ENCODE measurements at regions not wholly inside any gene's neighbourhood (a gene's known extent, or its start where the extent isn't known, plus 50 kb on each side); places are given as distances from the start of the nearest gene placed in this dataset.

- TF ChIP-seq, protein P1, sequence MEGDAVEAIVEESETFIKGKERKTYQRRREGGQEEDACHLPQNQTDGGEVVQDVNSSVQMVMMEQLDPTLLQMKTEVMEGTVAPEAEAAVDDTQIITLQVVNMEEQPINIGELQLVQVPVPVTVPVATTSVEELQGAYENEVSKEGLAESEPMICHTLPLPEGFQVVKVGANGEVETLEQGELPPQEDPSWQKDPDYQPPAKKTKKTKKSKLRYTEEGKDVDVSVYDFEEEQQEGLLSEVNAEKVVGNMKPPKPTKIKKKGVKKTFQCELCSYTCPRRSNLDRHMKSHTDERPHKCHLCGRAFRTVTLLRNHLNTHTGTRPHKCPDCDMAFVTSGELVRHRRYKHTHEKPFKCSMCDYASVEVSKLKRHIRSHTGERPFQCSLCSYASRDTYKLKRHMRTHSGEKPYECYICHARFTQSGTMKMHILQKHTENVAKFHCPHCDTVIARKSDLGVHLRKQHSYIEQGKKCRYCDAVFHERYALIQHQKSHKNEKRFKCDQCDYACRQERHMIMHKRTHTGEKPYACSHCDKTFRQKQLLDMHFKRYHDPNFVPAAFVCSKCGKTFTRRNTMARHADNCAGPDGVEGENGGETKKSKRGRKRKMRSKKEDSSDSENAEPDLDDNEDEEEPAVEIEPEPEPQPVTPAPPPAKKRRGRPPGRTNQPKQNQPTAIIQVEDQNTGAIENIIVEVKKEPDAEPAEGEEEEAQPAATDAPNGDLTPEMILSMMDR (IDR thresholded peaks at IDR 0.05 in 2 of 3, conservative IDR thresholded peaks at IDR 0.05 in 1 of 3; ENCODE audit: insufficient read depth in 2 of 3, low read depth in 1 of 3, low read length in 3 of 3) = no peak
- TF ChIP-seq, protein P2, sequence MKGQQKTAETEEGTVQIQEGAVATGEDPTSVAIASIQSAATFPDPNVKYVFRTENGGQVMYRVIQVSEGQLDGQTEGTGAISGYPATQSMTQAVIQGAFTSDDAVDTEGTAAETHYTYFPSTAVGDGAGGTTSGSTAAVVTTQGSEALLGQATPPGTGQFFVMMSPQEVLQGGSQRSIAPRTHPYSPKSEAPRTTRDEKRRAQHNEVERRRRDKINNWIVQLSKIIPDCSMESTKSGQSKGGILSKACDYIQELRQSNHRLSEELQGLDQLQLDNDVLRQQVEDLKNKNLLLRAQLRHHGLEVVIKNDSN (CRISPR knock-in tag; IDR thresholded peaks at IDR 0.05) = no peak
- no peak for TF ChIP-seq CHD2 (IDR thresholded peaks at IDR 0.05; ENCODE audit: low read depth, low read length)
- no peak for TF ChIP-seq KDM5B (IDR thresholded peaks at IDR 0.05; ENCODE audit: insufficient replicate concordance, low read depth, low read length)
- no peak for TF ChIP-seq SMAD1 (IDR thresholded peaks at IDR 0.05; ENCODE audit: low read depth, low read length, partially characterized antibody)
- TF ChIP-seq MAFK (IDR thresholded peaks at IDR 0.05; ENCODE audit: low read length) = no peak
- no peak for TF ChIP-seq ZNF121 (CRISPR knock-in tag; conservative IDR thresholded peaks at IDR 0.05)
- TF ChIP-seq NFYB (IDR thresholded peaks at IDR 0.05; ENCODE audit: extremely low read depth, insufficient read length) = no peak
- no peak for TF ChIP-seq MBD2 (IDR thresholded peaks at IDR 0.05; ENCODE audit: borderline replicate concordance, low read depth)
- TF ChIP-seq YY1 (IDR thresholded peaks at IDR 0.05; ENCODE audit: borderline replicate concordance in 1 of 3, control insufficient read depth in 1 of 3, extremely low read depth in 1 of 3, insufficient read depth in 3 of 3, insufficient read length in 1 of 3, insufficient replicate concordance in 2 of 3, low read depth in 1 of 3, low read length in 2 of 3) = no peak
- TF ChIP-seq HNRNPL (IDR thresholded peaks at IDR 0.05; ENCODE audit: low read depth, low read length) = no peak
Measured at GRCh38 chr9:103186959-103187358, 191.8 kb downstream of the CYLC2 start.
